MG63 (cell line): ENCODE measurements at regions not wholly inside any gene's neighbourhood (a gene's known extent, or its start where the extent isn't known, plus 50 kb on each side); places are given as distances from the start of the nearest gene placed in this dataset.

Source experiments
- DNase-seq: peaks from one replicate; pipeline ENCODE4 v3.0.0-alpha.2; 2020
- H3K27me3 ChIP-seq: fragments of 250-450 bp; sonication (Bioruptor Pico); 2 replicates; pipeline ENCODE4 v1.5.1; 2020; ENCODE audit warnings: mild to moderate bottlenecking, moderate library complexity
- H3K36me3 ChIP-seq: fragments of 250-450 bp; sonication (Bioruptor Pico); 2 replicates; pipeline ENCODE4 v1.5.1; 2020; ENCODE audit warnings: mild to moderate bottlenecking, moderate library complexity
- H3K4me3 ChIP-seq: fragments of 250-450 bp; sonication (Bioruptor Pico); 2 replicates; pipeline ENCODE4 v1.5.1; 2020; ENCODE audit warnings: mild to moderate bottlenecking, moderate library complexity
- H3K9me3 ChIP-seq: fragments of 250-450 bp; sonication (Bioruptor Pico); 2 replicates; pipeline ENCODE4 v1.5.1; 2020; ENCODE audit warnings: mild to moderate bottlenecking, moderate library complexity

DNA sequence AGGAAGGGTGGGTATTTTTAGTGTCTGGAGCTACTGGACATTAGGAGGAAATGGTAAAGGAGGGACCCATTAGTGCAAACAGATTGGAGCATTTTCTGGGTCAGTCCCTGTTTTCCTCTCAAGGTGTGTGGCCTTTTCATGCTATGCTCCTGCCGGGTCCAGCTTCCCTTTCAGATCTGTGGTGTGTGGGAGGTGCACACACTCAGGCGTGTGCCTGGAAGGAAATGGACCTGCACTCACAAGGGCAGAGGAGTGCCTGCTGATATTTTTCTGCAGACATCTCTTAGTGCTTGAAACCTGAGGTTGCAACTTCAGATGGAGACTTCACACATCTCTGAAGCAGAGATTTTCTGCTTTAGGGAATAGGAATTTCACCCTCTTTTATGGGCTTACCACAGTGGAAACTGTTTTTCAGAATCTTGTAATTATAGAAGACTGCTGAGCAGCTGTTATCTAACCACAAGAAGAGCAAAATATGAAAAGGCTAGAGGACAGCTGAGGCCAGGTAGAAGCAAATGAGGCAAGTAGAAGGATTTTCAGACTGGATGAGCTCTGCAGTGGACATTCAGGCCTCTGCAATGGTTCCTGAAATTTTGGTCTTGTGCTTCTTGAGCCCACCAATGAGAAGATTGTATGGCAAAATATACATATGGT lies 764.3 kb downstream of the QKI start:
- H3K9me3 ChIP-seq: no peaks in the 10 kb centered on the region
- no peak overlapping the region for H3K4me3 ChIP-seq
- no peaks in the 10 kb centered on the region for H3K36me3 ChIP-seq
- no peak for DNase-seq
- H3K27me3 ChIP-seq: no peaks in the 10 kb centered on the region

DNA sequence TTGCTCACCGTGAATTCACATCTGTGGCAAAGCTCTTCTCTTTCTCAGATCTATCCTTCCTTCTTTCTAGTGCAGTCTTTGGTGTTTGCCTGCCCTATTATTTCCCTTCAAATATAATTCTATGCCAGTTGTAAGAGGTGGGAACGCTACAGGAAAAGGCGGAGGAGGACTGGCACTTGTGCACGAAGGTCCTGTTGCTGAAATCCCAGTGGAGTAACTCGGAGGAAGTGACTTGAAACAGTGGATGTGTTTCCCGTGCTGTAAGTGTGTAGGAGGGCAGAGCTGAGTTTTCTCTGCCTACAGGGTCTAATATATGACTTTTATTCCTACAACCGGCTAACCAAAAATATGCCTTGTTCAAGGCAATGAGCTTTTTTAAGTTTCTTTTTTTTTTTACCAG lies 754.8 kb downstream of the QKI start:
- no peak overlapping the region for H3K4me3 ChIP-seq
- H3K36me3 ChIP-seq: no peaks in the 10 kb centered on the region
- no peaks in the 10 kb centered on the region for H3K9me3 ChIP-seq
- no peak for DNase-seq
- no peaks in the 10 kb centered on the region for H3K27me3 ChIP-seq

DNA sequence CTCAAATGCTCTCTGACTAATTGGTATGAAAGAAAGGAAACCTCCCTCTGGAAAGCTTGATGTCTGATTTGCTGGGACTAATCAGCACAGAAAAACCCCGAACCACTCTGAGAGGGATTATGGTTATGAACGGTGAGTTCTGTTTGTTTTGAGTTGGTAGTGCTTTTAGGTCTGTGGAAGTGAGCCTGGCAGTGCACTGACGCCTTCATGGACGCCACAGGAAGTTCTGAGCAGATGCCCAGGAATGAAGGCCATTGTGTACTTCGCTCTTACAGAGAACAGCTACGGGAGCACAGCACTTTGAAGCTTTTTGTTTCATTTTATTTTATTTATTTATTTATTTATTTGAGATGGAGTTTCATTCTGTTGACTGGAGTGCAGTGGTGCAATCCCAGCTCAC lies 754.1 kb downstream of the QKI start:
- H3K36me3 ChIP-seq: no peaks in the 10 kb centered on the region
- H3K4me3 ChIP-seq: no peak overlapping the region
- no peaks in the 10 kb centered on the region for H3K27me3 ChIP-seq
- no peaks in the 10 kb centered on the region for H3K9me3 ChIP-seq
- no peak for DNase-seq

DNA sequence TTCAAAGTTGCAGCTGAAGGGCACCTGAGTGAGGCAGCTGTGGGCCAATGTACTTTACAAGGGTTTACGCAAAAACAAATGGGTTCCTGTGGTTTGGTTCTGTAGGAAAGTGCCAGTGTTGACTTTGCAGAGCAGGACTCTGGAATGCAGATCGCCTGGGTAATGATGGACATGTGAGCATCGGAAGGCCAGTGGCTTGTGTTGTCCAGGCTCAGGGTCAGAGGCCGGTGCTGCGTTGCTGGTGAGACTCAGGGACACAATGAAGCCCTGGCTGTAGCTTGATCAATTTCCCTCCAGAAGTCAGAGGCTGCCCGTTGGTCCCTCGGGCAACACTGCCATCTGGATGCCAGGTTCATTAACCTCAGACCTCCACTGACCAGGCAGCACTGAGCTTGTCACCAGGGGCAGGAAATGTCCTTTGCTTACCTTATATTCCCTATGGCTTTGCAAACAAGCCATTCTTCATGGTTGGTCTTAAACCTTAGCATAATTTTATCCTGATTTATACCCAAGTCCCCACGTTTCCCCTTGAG lies 753.4 kb downstream of the QKI start:
- DNase-seq: no peak
- no peaks in the 10 kb centered on the region for H3K36me3 ChIP-seq
- no peaks in the 10 kb centered on the region for H3K9me3 ChIP-seq
- no peaks in the 10 kb centered on the region for H3K27me3 ChIP-seq
- H3K4me3 ChIP-seq: no peak overlapping the region

DNA sequence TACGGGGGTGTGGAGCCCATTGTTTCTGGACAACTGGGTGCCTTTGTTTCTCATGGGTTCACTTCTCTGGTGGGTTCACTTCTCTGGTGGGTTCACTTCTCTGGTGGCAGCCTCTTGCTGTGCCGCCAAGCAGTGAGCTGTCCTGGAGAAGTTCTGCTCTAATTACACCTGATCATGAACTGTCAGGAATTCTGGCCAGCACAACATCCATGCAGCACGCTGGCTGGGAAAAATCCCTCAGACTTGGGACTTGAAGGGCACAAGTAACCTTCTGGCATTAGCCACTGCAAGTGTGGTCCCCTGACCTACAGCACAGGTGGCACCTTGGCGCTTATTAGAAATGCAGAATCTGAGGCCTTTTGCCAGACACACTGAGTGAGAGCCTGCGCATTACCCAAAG lies 752.5 kb downstream of the QKI start:
- DNase-seq: no peak
- H3K27me3 ChIP-seq: no peaks in the 10 kb centered on the region
- H3K36me3 ChIP-seq: no peaks in the 10 kb centered on the region
- H3K9me3 ChIP-seq: no peaks in the 10 kb centered on the region
- no peak overlapping the region for H3K4me3 ChIP-seq

DNA sequence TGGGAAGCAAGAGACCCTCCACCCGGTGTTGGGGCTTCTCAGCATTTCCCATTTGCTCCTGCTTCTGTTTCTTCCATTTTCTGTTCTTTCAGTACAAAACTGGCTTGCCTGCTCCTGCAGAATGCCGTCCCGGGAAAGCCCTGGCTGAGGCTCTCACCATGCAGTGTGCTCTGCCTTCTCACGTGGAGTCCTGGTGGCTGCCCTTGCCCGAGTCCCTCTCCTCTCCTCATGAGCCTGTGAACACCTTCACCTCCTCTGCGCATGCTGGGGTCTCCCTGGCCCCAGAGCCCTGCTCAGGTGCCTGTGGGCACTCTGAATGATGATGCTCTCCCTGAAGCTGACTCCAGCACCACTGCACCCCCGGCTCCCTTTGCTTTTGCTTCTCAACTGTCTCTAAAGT lies 752.0 kb downstream of the QKI start:
- no peak for DNase-seq
- no peak overlapping the region for H3K4me3 ChIP-seq
- no peaks in the 10 kb centered on the region for H3K27me3 ChIP-seq
- no peaks in the 10 kb centered on the region for H3K36me3 ChIP-seq
- no peaks in the 10 kb centered on the region for H3K9me3 ChIP-seq

DNA sequence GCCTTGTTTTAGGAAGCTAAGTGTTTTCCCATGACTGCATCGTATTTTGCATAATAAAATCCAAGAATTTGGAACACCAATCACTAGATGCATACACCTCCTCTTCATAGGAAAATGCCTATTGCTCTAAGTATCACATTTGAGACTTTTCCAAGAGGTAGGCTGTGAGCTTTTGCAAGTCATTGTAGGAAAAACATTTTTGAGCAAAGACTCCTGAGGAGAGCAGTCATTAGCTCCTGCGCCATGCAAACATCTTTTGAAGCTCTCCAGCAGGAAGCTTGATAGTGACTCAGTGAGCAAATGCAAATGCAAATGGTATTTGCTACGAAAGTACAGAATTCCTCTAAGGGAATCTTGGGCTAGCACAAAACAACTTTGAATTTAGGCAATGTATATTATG lies 750.4 kb downstream of the QKI start:
- DNase-seq: no peak
- H3K9me3 ChIP-seq: no peaks in the 10 kb centered on the region
- no peaks in the 10 kb centered on the region for H3K36me3 ChIP-seq
- no peak overlapping the region for H3K4me3 ChIP-seq
- no peaks in the 10 kb centered on the region for H3K27me3 ChIP-seq

DNA sequence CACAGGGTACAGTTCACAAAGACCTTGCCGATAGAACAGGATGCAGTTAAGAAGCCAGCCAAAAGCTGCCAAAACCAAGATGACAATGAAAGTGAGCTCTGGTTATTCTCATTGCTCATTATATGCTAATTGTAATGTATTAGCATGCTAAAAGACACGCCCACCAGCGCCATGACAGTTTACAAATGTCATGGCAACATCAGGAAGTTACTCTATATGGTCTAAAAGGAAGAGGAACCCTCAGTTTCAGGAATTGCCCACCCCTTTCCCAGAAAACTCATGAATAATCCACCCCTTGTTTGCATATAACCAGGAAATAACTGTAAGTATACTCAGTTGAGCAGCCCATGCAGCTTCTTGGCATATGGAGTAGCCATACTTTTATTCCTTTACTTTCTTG lies 748.7 kb downstream of the QKI start:
- no peak for DNase-seq
- no peaks in the 10 kb centered on the region for H3K9me3 ChIP-seq
- no peaks in the 10 kb centered on the region for H3K36me3 ChIP-seq
- no peak overlapping the region for H3K4me3 ChIP-seq
- H3K27me3 ChIP-seq: no peaks in the 10 kb centered on the region

DNA sequence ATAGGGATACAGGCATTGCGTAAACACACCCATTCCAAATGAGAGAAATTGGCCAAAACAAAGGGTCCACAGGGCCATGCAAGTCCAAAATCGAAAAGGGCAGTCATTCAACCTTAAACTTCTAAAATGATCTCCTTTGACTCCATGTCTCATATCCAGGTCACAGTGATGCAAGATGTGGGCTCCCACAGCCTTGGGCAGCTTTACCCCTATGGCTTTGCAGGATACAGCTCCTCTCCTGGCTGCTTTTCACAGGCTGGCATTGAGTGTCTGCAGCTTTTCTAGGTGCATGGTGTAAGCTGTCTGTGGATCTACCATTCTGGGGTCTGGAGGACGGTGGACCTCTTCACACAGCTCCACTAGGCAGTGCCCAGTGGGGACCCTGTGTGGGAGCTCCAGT lies 744.5 kb downstream of the QKI start:
- no peak for DNase-seq
- no peaks in the 10 kb centered on the region for H3K36me3 ChIP-seq
- no peak overlapping the region for H3K4me3 ChIP-seq
- H3K9me3 ChIP-seq: no peaks in the 10 kb centered on the region
- H3K27me3 ChIP-seq: no peaks in the 10 kb centered on the region

DNA sequence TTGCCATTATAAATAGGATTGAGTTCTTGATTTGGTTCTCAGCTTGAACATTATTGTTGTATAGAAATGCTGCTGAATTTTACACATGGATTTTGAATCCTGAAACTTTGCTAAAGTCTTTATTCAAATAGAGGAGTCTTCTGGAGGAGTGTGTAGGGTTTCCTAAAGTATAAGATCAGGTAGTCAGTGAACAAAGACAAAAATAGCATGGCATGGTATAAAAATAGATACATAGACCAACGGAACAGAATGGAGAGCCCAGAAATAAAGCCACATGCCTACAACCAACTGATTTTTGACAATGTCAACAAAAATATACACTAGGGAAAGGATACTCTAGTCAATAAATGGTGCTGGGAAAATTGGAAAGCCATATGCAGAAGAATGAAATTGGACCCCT lies 740.1 kb downstream of the QKI start:
- no peaks in the 10 kb centered on the region for H3K27me3 ChIP-seq
- no peak for DNase-seq
- H3K9me3 ChIP-seq: no peaks in the 10 kb centered on the region
- no peak overlapping the region for H3K4me3 ChIP-seq
- no peaks in the 10 kb centered on the region for H3K36me3 ChIP-seq

DNA sequence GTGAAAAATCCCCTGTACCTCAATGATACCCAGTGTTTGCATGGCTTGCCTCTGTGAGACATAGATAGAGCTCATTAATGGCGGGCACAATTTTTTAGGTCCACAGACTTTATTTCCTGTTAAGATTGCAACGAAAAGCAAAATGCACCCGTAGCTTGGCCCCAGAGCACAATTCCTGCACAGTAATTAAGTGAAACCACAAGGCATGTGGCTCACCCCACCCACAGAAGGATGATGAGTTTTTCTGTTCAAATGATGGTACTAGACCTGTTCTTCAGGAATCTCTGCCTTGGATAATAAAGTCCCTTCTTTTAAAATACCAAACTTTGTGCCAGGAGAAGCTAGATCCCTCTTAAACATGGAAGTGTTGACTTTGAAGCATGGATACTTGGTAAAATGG lies 738.1 kb downstream of the QKI start:
- DNase-seq: no peak
- no peaks in the 10 kb centered on the region for H3K27me3 ChIP-seq
- no peak overlapping the region for H3K4me3 ChIP-seq
- H3K9me3 ChIP-seq: no peaks in the 10 kb centered on the region
- H3K36me3 ChIP-seq: no peaks in the 10 kb centered on the region

DNA sequence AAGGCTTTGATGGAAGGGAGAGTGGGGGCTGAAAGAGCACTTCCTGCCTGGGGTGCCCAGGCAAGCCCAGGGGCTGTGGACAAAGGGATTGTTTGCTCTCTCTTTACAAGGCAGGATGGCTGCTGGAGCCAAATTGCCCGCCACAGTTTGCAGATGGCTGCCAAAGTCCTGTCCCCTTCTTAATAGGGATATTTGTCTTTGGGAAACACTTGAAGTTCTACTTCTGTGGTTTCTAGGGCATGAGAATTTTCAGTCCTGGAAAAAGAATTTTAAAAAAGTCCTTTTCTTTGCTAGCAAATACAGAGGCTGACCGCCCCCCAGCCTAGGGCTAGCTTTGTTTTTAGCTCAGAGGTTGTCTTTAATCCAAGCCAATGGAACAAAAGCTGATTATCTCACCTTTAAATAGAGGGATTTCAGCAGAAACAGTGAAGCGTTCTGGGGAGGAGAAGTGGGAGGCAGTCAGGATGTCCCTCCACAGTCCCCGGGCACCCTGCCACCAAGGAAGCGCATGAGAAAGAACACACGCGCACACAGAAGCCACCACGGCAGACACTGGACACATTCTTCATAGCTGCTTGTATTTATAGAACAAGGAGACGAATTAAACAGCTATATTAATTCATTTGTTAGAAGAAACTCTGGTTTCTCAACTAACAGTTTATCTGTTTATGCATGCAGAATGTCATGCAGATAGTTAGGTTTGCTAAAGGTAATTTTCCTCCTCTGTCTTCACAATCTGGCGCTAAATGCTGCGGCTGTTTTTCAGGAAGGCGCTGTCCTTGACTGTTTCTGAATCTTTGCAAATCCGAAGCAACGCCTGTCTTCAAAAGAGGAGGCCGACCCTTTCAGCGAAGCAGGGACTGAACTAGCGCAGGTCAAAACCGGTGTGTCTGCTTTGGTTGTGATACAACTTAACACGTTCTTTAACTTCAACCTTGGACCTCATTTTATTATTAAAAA lies 736.9 kb downstream of the QKI start:
- no peaks in the 10 kb centered on the region for H3K27me3 ChIP-seq
- no peaks in the 10 kb centered on the region for H3K9me3 ChIP-seq
- no peak for DNase-seq
- H3K36me3 ChIP-seq: no peaks in the 10 kb centered on the region
- no peak overlapping the region for H3K4me3 ChIP-seq

DNA sequence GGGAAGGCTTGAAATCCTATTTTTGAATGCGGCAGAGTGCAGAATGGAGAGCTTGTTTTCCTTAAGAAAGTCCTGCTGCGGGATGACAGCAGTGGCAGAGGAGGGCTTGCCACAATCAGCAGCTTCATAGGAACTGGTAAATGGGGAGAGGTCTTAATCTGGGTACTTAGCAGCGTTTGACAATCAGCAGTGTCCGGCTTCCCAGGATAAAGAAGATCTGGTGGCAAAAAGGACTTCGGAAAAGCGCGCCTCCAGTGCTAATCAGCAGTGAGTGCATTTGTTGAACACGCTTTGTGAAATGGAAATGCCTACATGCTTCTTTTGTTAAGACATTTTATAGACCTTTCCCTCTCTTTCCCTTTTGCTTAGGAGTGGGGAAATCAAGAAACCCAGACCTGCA lies 735.7 kb downstream of the QKI start:
- H3K9me3 ChIP-seq: no peaks in the 10 kb centered on the region
- no peaks in the 10 kb centered on the region for H3K36me3 ChIP-seq
- no peak overlapping the region for H3K4me3 ChIP-seq
- H3K27me3 ChIP-seq: no peaks in the 10 kb centered on the region
- DNase-seq: no peak

DNA sequence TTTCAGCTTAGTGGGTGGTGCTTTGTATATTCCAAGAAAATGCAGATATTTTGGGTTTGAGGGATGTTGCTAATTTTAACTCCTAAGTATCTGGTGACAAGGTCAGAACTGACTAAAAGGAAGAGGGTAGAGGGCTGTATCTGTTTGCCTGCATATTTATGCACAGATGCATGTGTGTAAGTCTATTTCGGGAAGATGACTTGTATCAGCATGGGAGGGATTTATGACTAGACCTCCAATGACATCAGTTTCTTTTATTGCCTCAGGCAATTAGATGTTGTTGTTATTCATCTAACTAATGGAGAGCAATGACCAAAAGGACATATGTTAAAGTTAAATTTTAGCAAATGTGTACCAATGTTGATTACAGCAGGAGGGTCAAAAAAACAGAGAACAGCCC lies 734.3 kb downstream of the QKI start:
- Histone ChIP-seq H3K9me3 (no peaks in the 10 kb centered on the region), H3K36me3 (no peaks in the 10 kb centered on the region), H3K27me3 (no peaks in the 10 kb centered on the region), H3K4me3 (no peak overlapping the region)
- DNase-seq: no peak

DNA sequence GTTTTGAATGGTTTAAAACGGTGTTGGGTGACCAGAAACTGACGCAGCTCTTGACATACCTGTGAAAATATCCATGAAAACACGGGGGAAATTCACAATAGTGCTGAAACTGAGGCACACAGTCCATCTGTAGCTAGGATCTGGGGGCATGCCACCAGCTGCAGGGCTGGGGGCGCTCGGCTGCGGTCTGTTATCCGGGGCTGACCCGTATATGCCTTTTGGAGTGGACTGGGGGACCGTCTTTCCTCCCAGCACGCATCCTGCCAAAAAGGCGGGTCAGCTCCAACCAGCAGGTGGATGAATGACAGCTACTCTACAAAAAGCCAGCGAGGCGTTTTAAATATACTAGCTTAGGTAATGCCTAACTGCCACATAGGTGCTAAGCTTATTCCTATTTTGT lies 729.8 kb downstream of the QKI start:
- Histone ChIP-seq H3K36me3 (no peaks in the 10 kb centered on the region), H3K27me3 (no peaks in the 10 kb centered on the region), H3K9me3 (no peaks in the 10 kb centered on the region), H3K4me3 (no peak overlapping the region)
- DNase-seq: no peak

DNA sequence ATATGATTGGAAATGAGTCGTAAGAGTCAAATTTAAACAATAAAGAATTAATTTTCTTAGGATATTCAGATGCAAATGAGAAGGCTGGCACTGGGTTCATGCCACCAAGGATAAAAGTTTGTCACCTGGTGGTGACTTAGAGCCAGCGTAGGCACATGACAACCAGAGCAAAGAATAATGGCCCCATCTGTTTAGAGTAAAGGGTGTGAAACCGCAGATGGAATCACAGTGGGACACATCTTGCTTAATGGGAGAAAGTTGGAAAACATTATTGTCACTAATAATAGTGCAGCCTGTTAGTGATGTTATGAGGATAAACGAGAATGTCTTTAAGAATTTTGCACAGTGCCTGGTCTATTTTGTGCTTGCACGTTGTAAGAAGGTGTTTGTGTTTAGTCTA lies 727.8 kb downstream of the QKI start:
- Histone ChIP-seq H3K36me3 (no peaks in the 10 kb centered on the region), H3K4me3 (no peak overlapping the region), H3K9me3 (no peaks in the 10 kb centered on the region), H3K27me3 (no peaks in the 10 kb centered on the region)
- no peak for DNase-seq

DNA sequence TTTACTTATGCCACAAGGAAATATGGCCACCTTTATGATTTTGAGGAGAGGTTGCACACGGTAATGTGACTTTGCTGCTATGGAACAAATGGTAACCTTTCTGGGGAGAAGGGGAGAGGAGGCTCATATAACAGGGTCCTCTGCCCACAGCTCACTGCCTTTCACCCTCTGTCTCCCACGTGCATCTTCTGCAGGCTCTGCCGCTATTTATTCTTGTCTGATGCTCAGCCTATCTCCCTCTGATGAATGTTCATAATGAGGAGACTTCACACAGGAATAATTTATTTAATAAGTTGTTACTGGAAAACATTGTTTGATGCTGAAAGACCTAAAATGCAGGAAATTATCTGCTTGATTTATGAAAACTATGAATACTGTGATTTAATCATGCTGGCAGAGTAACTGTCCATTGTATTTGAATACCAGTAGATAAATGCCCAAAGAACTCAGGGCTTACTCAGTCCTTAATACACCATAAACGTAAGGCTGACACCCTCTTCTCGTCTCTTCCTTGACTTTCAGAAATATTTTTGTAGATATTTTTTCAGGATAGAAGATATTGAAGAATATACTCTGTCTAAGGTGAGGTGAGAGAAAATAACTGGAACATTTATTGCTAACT lies 721.1 kb downstream of the QKI start:
- no peaks in the 10 kb centered on the region for H3K27me3 ChIP-seq
- DNase-seq: no peak
- H3K36me3 ChIP-seq: no peaks in the 10 kb centered on the region
- no peaks in the 10 kb centered on the region for H3K9me3 ChIP-seq
- H3K4me3 ChIP-seq: no peak overlapping the region
